Brain pericyte (primary cell): ENCODE measurements at regions not wholly inside any gene's neighbourhood (a gene's known extent, or its start where the extent isn't known, plus 50 kb on each side); places are given as distances from the start of the nearest gene placed in this dataset.

Experiments used
- DNase-seq: peaks from one replicate; pipeline ENCODE4 v3.0.0-alpha.2; 2012; ENCODE audit warnings: low read depth, low spot score

- no peak for DNase-seq
Observed at GRCh38 chr11:116478205-116478604, 294.6 kb downstream of the BUD13 start.

- DNase-seq, result no peak
Observed at GRCh38 chr11:116473790-116474346, 298.9 kb downstream of the BUD13 start.

DNA sequence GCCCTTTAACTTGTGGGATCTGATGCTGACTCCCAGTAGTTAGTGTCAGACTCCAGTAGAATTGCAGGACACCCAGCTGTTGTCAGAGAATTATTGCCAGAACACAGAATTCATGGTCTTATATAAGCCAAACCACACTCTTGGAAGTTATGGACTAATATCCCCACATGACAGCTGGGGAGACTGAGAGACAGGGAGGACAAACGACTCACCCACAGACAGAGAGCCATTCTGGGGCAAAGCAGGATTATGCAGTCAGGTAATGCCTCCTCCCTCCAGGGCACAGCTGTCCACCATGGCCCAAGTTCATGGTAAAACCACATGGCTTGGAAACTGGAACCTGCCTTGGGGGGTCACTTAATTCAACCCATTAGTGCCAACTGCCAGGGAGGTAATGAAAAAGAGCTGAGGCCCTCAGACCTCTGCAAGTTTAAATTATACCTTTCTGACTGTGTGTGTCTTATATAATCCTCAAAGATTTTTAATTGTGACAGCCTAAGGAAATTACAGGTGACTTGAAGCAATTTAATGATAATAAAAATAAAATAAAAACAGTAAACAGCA is 299.5 kb downstream of the BUD13 start:
- DNase-seq, result no peak

DNA sequence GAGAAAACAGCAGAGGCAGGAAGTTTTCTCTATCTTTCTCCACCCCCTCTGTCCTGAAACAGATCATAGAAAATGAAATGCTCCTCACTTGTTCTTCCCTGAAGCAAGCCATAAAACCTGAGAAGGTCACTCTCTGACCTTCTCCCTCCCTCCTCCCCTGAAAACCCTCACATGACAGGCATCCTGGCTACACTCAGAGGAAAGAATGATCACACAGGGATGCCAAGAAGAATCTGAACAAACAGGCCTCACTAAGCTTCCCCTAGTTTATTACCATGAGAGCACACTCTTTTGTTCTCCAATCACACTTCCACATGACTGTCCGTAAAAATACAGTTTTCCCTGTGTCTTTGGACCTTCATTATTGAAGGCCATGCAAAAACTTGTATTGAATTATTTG is 300.1 kb downstream of the BUD13 start:
- DNase-seq, result no peak

DNA sequence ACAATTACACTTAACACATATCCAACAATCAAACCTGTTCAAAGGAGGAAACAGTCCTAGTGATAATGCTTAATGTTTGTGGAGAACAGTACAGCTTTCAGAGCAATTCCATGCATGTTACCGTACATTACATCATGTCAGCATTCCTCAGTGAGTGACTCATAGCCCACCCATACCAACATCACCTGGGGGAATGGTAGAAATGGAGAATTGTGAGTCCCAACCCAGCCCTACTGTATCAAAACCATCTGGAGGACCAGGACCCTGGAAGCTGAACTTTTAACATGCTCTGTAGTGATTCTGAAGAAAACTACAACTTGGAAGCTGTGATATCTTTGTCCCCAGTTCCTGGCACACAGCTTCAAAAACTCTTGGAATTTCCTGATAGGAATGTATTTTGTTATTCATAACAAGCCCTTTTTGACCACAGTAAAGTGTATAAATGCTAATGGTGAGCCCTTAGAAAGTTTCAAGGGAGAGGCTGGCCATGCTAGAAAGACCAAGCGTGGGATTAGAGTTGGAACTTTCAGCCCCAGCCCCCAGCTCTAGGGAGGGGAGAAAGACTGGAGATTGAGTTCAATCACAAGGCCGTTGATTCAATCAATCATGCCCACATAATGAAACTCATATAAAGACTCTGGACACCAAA is 301.1 kb downstream of the BUD13 start:
- no peak for DNase-seq

DNA sequence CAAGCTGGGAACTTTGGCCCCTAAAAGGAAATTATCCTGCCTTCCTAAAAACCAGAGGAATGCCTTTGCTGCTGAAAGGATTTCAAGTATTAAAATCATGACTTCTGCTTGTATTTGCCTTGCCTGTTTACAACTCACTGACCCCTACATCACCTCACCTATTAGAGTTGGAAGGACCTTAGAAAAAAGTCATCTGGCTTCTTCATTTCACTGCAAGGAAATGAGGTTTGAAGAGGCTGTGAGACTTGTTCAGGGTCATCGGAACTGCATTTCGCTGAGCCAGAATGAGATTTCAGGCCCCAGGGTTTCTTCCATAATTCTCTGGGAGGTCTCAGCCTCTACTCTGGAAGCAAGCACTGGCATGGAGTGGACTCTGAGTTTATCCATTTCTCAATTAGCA is 304.1 kb downstream of the BUD13 start:
- no peak for DNase-seq

DNA sequence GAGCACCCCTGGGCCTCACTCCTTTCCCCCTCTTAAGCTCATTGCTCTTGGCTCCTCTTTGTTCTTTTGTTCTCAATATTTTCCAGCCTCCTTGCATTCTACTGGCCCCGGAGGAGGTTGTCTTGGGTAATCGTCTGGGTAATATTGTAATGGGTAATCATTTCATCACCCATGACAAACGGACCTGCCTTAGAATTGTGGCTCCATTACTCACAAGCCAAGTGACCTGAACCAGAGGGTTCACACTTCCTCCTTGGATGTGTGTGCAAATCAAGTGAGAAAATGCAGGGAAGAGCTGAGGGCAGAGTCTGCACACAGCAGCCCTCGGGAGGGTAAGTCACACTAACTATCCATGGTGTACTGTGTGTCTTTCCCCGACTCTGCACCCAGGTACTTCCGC is 305.0 kb downstream of the BUD13 start:
- DNase-seq, result no peak

GRCh38 chr11:116466801-116467200 is 306.0 kb downstream of the BUD13 start:
- DNase-seq, result no peak

GRCh38 chr11:116466191-116466590 is 306.6 kb downstream of the BUD13 start:
- DNase-seq, result no peak

GRCh38 chr11:116465056-116465455 is 307.7 kb downstream of the BUD13 start:
- no peak for DNase-seq

GRCh38 chr11:116461789-116462188 is 311.0 kb downstream of the BUD13 start:
- DNase-seq, result no peak

GRCh38 chr11:116460156-116460920 is 312.4 kb downstream of the BUD13 start:
- DNase-seq, result no peak

GRCh38 chr11:116459185-116460045 is 313.4 kb downstream of the BUD13 start:
- no peak for DNase-seq

GRCh38 chr11:116458546-116458945 is 314.2 kb downstream of the BUD13 start:
- no peak for DNase-seq

GRCh38 chr11:116457336-116458007 is 315.3 kb downstream of the BUD13 start:
- no peak for DNase-seq

DNA sequence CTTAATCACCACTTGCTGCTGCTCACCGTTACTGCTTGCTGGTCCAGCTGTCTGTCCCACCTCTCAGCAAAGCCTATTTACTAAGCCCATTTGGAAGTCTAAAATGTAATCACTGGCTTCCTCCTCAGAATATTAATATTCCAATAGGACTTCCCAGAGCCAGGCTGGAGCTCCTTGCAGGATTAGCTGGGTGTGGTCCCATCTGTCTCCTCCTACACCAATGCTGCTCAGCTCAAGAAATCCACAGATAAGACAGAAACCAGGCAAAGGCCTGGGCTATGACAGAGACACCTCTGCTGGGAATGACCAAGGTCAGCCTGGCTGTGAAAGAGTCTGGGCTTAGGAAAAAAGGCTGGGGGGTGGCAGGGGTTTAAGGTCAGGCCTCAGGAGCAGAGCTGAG is 317.8 kb downstream of the BUD13 start:
- no peak for DNase-seq

GRCh38 chr11:116454020-116454645 is 318.7 kb downstream of the BUD13 start:
- DNase-seq, result no peak

- no peak for DNase-seq
Observed at GRCh38 chr11:116452461-116452860, 320.3 kb downstream of the BUD13 start.

DNA sequence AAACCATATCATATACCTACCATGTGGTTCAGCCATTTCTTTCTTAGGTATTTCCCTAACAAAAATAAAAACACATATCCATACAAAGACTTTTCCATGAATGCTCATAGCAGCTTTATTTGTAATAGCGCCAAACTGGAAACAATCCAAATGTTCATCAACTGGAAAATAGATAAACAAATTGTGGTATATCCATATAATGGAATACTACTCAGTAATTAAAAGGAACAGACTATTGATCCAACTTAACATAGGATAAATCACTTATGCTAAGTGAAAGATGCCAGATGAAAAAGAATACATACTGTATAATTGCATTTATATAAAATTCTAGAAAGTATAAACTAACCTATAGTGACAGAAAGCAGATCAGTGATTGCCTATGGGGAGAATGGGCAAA is 323.3 kb downstream of the BUD13 start:
- DNase-seq, result no peak

- DNase-seq, result no peak
Observed at GRCh38 chr11:116446048-116446941, 326.5 kb downstream of the BUD13 start.
